ENCODE measurements at regions not wholly inside any gene's neighbourhood (a gene's known extent, or its start where the extent isn't known, plus 50 kb on each side); places are given as distances from the start of the nearest gene placed in this dataset.

DNA sequence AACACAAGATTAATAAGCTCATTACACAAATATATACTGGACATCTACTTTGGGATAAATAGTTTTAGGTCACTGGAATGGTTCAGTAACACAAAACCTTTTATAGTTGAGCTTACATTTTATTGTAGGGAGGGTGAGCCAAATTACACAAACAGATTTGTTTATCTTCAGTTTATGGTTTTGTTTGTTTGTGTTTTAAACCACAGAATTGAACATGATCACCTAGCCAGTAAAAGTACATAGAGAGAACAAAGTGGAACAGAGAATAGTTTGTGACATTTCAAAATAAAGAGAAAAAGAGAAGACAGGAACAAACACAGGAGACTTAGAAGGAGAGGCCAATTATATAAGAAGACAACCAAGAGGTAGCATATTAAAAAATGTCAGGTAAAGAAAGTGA lies 1930.2 kb upstream of the PCDH20 start:
- TF ChIP-seq ZNF384 (IDR thresholded peaks at IDR 0.05) = no peak
- TF ChIP-seq SP1 (IDR thresholded peaks at IDR 0.05) = no peak
- TF ChIP-seq ELF4 (IDR thresholded peaks at IDR 0.05) = no peak
- TF ChIP-seq CTBP1 (IDR thresholded peaks at IDR 0.05; ENCODE audit: borderline replicate concordance) = peak; percentile 25; the same call in 1 of the 2 replicates
- no peak for TF ChIP-seq BHLHE40 (IDR thresholded peaks at IDR 0.05; ENCODE audit: borderline replicate concordance)
- TF ChIP-seq ARNT (IDR thresholded peaks at IDR 0.05) = peak; percentile 67
- TF ChIP-seq FOXM1 (IDR thresholded peaks at IDR 0.05; ENCODE audit: borderline replicate concordance) = no peak

Data from HEK293T (cell line).